ENCODE measurements at regions not wholly inside any gene's neighbourhood (a gene's known extent, or its start where the extent isn't known, plus 50 kb on each side); places are given as distances from the start of the nearest gene placed in this dataset.

DNA sequence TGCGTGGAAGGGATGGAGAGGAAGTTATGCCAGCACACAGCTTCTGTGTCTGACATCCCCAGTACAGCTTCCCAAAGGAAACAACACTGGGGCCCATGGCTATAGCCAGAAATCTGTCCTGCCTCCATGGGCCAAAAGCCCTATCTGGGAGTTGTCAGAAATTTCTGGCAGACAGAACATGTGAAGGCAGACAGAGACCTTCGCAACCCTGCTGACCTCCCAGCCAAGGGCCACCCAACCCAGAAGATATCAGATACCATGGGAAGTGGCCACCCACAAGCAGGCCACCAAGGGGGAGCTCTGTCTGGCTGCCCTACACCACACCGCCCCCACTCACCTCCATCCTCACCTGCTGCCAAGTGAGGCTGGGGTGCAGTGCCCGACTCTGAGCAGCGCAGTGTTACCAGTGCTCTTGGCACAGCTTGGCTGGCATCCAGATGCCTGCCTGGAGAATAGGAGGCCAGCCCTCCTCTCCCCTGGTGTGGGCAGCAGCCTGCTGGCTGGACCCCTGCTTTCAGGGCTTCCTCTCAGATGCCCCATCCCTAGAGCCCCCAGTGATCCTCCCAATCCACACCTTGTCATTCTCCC is 61.6 kb upstream of the NEURL1B start:
- Histone ChIP-seq H3K4me3 (ENCODE audit: low read length in 2 of 2) (no peak overlapping the region), H3K4me1 (ENCODE audit: control insufficient read depth in 1 of 2, insufficient read depth in 2 of 2, low read length in 2 of 2) (no peaks in the 10 kb centered on the region), H3K9me3 (ENCODE audit: control insufficient read depth, low read length) (no peaks in the 10 kb centered on the region), H3K27me3 (ENCODE audit: control insufficient read depth in 1 of 2, insufficient read depth in 2 of 2, low read length in 1 of 2) (no peaks in the 10 kb centered on the region), H3K36me3 (ENCODE audit: control insufficient read depth in 1 of 2, insufficient read depth in 2 of 2, low read length in 1 of 2) (no peaks in the 10 kb centered on the region), H3K27ac (ENCODE audit: low read depth in 1 of 2, low read length in 2 of 2) (no peak overlapping the region)
- no peak for ATAC-seq (ENCODE audit: low FRiP score)
- WGBS, 2 donors: 42 to 58% methylated on average over 5 of the region's 5 CpGs
- DNase-seq: peak in 1 of 2 donors; percentile 63
- intact Hi-C loops (cut with DNase I): no loop called here

DNA sequence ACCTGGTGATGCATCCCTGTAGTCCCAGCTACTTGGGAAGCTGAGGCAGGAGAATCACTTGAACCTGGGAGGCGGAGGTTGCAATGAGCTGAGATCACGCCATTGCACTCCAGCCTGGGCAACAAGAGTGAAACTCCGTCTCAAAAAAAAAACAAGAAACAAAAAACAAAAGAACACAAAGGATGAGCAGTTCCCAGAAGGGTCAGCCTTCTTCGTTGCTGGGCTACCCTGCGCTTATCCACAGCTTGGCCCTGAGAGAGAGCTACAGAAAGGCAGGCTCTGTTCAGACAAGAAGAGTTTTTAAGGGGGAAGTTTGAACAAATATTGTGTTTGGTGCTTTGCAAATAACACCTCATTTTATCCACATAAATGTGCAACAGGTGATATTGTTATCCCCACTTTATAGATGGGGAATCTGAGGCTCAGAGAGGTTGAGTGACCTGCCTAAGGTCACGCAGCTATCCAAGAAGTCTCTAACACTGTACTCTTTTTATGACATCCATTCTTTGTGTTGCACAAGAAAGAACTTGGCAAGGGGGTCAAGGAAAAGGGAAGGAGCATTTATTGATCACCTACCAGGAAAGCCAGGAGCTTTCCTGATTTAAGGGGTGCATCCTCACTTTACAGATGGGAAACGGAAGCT is 63.7 kb upstream of the NEURL1B start:
- Histone ChIP-seq H3K4me3 (ENCODE audit: low read length in 2 of 2) (no peak overlapping the region), H3K9me3 (ENCODE audit: control insufficient read depth, low read length) (no peaks in the 10 kb centered on the region), H3K4me1 (ENCODE audit: control insufficient read depth in 1 of 2, insufficient read depth in 2 of 2, low read length in 2 of 2) (no peaks in the 10 kb centered on the region), H3K27me3 (ENCODE audit: control insufficient read depth in 1 of 2, insufficient read depth in 2 of 2, low read length in 1 of 2) (no peaks in the 10 kb centered on the region), H3K36me3 (ENCODE audit: control insufficient read depth in 1 of 2, insufficient read depth in 2 of 2, low read length in 1 of 2) (no peaks in the 10 kb centered on the region), H3K27ac (ENCODE audit: low read depth in 1 of 2, low read length in 2 of 2) (no peak overlapping the region)
- no peak for ATAC-seq (ENCODE audit: low FRiP score)
- intact Hi-C loops (cut with DNase I): no loop called here
- WGBS, 2 donors: 92 to 93% methylated on average over 7 of the region's 7 CpGs
- DNase-seq: no peak

- intact Hi-C loops (cut with DNase I): no loop called here
These were observed 65.1 kb upstream of the NEURL1B start for GRCh38 chr5:172575816-172576545.

DNA sequence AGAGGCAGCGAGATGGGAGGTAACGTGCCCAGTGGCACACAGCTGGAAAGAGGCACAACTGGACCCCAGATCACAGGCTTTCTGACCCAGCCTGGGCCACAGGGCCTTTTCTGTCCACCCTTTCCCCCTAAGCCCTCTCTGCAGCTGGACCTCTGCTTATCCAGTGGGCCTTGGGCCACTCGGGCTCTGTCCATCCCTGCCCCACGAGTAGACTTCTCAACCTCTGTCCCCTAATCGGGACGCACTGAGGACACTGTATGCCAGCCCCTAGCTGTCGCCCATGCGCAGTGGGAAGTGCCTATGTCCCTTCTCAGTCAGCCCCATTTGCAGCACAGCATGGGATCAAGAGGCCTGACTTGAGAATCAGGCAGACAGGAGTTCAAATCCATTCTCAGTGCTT is 65.6 kb upstream of the NEURL1B start:
- no peak overlapping the region for H3K27ac ChIP-seq (ENCODE audit: low read depth in 1 of 2, low read length in 2 of 2)
- no peaks in the 10 kb centered on the region for H3K27me3 ChIP-seq (ENCODE audit: control insufficient read depth in 1 of 2, insufficient read depth in 2 of 2, low read length in 1 of 2)
- DNase-seq: no peak
- intact Hi-C loops (cut with DNase I): no loop called here
- no peaks in the 10 kb centered on the region for H3K36me3 ChIP-seq (ENCODE audit: control insufficient read depth in 1 of 2, insufficient read depth in 2 of 2, low read length in 1 of 2)
- no peaks in the 10 kb centered on the region for H3K9me3 ChIP-seq (ENCODE audit: control insufficient read depth, low read length)
- 84 to 85% methylated on average over 8 of the region's 8 CpGs for WGBS, 2 donors
- ATAC-seq (ENCODE audit: low FRiP score): no peak
- no peak overlapping the region for H3K4me3 ChIP-seq (ENCODE audit: low read length in 2 of 2)
- H3K4me1 ChIP-seq (ENCODE audit: control insufficient read depth in 1 of 2, insufficient read depth in 2 of 2, low read length in 2 of 2): no peaks in the 10 kb centered on the region

More at GRCh38 chr5:172575816-172576545, 65.1 kb upstream of the NEURL1B start:
- H3K36me3 ChIP-seq (ENCODE audit: control insufficient read depth in 1 of 2, insufficient read depth in 2 of 2, low read length in 1 of 2): no peaks in the 10 kb centered on the region
- DNase-seq: peak in 1 of 2 donors; percentile 50
- H3K27me3 ChIP-seq (ENCODE audit: control insufficient read depth in 1 of 2, insufficient read depth in 2 of 2, low read length in 1 of 2): no peaks in the 10 kb centered on the region
- no peak for ATAC-seq (ENCODE audit: low FRiP score)
- 76 to 84% methylated on average over 10 of the region's 10 CpGs for WGBS, 2 donors
- no peaks in the 10 kb centered on the region for H3K4me1 ChIP-seq (ENCODE audit: control insufficient read depth in 1 of 2, insufficient read depth in 2 of 2, low read length in 2 of 2)
- H3K4me3 ChIP-seq (ENCODE audit: low read length in 2 of 2): no peak overlapping the region
- H3K9me3 ChIP-seq (ENCODE audit: control insufficient read depth, low read length): no peaks in the 10 kb centered on the region
- H3K27ac ChIP-seq (ENCODE audit: low read depth in 1 of 2, low read length in 2 of 2): no peak overlapping the region

DNA sequence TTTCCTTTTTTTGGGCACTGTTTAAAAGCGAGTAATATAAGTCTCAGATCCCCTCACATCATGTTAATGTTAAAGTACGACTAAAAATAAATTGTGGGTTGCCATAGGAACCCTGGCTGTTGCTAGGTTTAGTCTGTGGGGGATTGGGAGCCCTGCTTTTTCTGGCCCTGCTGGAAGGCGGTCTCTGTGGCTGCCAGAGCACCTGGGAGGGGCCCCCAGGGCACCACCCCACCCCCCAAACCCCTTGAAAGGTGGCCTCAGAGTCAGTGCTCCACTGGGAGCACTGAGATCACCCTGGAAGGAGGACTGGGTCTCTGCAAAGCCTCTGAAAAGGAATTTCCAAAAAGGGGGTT is 66.2 kb upstream of the NEURL1B start:
- Histone ChIP-seq H3K4me1 (ENCODE audit: control insufficient read depth in 1 of 2, insufficient read depth in 2 of 2, low read length in 2 of 2) (no peaks in the 10 kb centered on the region), H3K27me3 (ENCODE audit: control insufficient read depth in 1 of 2, insufficient read depth in 2 of 2, low read length in 1 of 2) (no peaks in the 10 kb centered on the region), H3K36me3 (ENCODE audit: control insufficient read depth in 1 of 2, insufficient read depth in 2 of 2, low read length in 1 of 2) (no peaks in the 10 kb centered on the region), H3K27ac (ENCODE audit: low read depth in 1 of 2, low read length in 2 of 2) (no peak overlapping the region), H3K9me3 (ENCODE audit: control insufficient read depth, low read length) (no peaks in the 10 kb centered on the region), H3K4me3 (ENCODE audit: low read length in 2 of 2) (no peak overlapping the region)
- WGBS, 2 donors: 9 to 13% methylated on average over 3 of the region's 3 CpGs
- intact Hi-C loops (cut with DNase I): no loop called here
- DNase-seq (no peak), ATAC-seq (ENCODE audit: low FRiP score) (no peak)

- no peak for DNase-seq
These were observed 66.8 kb upstream of the NEURL1B start for GRCh38 chr5:172573986-172574870.

GRCh38 chr5:172573120-172573882 is 67.8 kb upstream of the NEURL1B start:
- 97 to 98% methylated on average over 13 of the region's 13 CpGs for WGBS, 2 donors
- no peaks in the 10 kb centered on the region for H3K27me3 ChIP-seq (ENCODE audit: control insufficient read depth in 1 of 2, insufficient read depth in 2 of 2, low read length in 1 of 2)
- H3K36me3 ChIP-seq (ENCODE audit: control insufficient read depth in 1 of 2, insufficient read depth in 2 of 2, low read length in 1 of 2): no peaks in the 10 kb centered on the region
- H3K4me1 ChIP-seq (ENCODE audit: control insufficient read depth in 1 of 2, insufficient read depth in 2 of 2, low read length in 2 of 2): no peaks in the 10 kb centered on the region
- no peak overlapping the region for H3K4me3 ChIP-seq (ENCODE audit: low read length in 2 of 2)
- DNase-seq (no peak), ATAC-seq (ENCODE audit: low FRiP score) (no peak)
- intact Hi-C loops (cut with DNase I): no loop called here
- H3K9me3 ChIP-seq (ENCODE audit: control insufficient read depth, low read length): no peaks in the 10 kb centered on the region
- H3K27ac ChIP-seq (ENCODE audit: low read depth in 1 of 2, low read length in 2 of 2): no peak overlapping the region

More at GRCh38 chr5:172573986-172574870, 66.8 kb upstream of the NEURL1B start:
- H3K36me3 ChIP-seq (ENCODE audit: control insufficient read depth in 1 of 2, insufficient read depth in 2 of 2, low read length in 1 of 2): no peaks in the 10 kb centered on the region
- no peak overlapping the region for H3K27ac ChIP-seq (ENCODE audit: low read depth in 1 of 2, low read length in 2 of 2)
- ATAC-seq (ENCODE audit: low FRiP score): no peak
- intact Hi-C loops (cut with DNase I): no loop called here
- no peaks in the 10 kb centered on the region for H3K27me3 ChIP-seq (ENCODE audit: control insufficient read depth in 1 of 2, insufficient read depth in 2 of 2, low read length in 1 of 2)
- no peaks in the 10 kb centered on the region for H3K9me3 ChIP-seq (ENCODE audit: control insufficient read depth, low read length)
- no peak overlapping the region for H3K4me3 ChIP-seq (ENCODE audit: low read length in 2 of 2)
- no peaks in the 10 kb centered on the region for H3K4me1 ChIP-seq (ENCODE audit: control insufficient read depth in 1 of 2, insufficient read depth in 2 of 2, low read length in 2 of 2)
- WGBS, 2 donors: 11 to 22% methylated on average over 12 of the region's 12 CpGs

- H3K27ac ChIP-seq (ENCODE audit: low read depth in 1 of 2, low read length in 2 of 2): no peak overlapping the region
- ATAC-seq (ENCODE audit: low FRiP score) (no peak), DNase-seq (no peak)
- no peaks in the 10 kb centered on the region for H3K4me1 ChIP-seq (ENCODE audit: control insufficient read depth in 1 of 2, insufficient read depth in 2 of 2, low read length in 2 of 2)
- H3K9me3 ChIP-seq (ENCODE audit: control insufficient read depth, low read length): no peaks in the 10 kb centered on the region
- no peaks in the 10 kb centered on the region for H3K36me3 ChIP-seq (ENCODE audit: control insufficient read depth in 1 of 2, insufficient read depth in 2 of 2, low read length in 1 of 2)
- intact Hi-C loops (cut with DNase I): no loop called here
- no peak overlapping the region for H3K4me3 ChIP-seq (ENCODE audit: low read length in 2 of 2)
- H3K27me3 ChIP-seq (ENCODE audit: control insufficient read depth in 1 of 2, insufficient read depth in 2 of 2, low read length in 1 of 2): no peaks in the 10 kb centered on the region
- WGBS, 2 donors: 89 to 97% methylated on average over 3 of the region's 3 CpGs
These were observed 68.6 kb upstream of the NEURL1B start for GRCh38 chr5:172572440-172572839.
